ENCODE measurements at regions not wholly inside any gene's neighbourhood (a gene's known extent, or its start where the extent isn't known, plus 50 kb on each side); places are given as distances from the start of the nearest gene placed in this dataset.

- no peak overlapping the region for H2AFZ ChIP-seq (ENCODE audit: low read length)
- POLR2A ChIA-PET, result no interaction called here
- in situ Hi-C loops (cut with HindIII; ENCODE audit: extremely low pct_ligation_motif_present, low pct_unique_long_range_greater_than_20kb), result no loop called here
- no peak overlapping the region for H3K9ac ChIP-seq (ENCODE audit: insufficient read depth, low read depth, low read length)
- ATAC-seq (no peak), DNase-seq (ENCODE audit: low spot score) (no peak), FAIRE-seq (no peak)
- H3K36me3 ChIP-seq (replicated peaks in 1 of 2; ENCODE audit: control insufficient read depth in 1 of 2, insufficient read depth in 2 of 2, low read length in 2 of 2), result no peaks in the 10 kb centered on the region
- no peak for TF ChIP-seq ZNF761 (CRISPR knock-in tag; conservative IDR thresholded peaks at IDR 0.05)
- no peak for TF ChIP-seq PCBP1 (IDR thresholded peaks at IDR 0.05; ENCODE audit: borderline replicate concordance, low read depth, low read length)
- TF ChIP-seq SATB2 (CRISPR knock-in tag; IDR thresholded peaks at IDR 0.05), result no peak
- TF ChIP-seq ZBTB34 (CRISPR knock-in tag; IDR thresholded peaks at IDR 0.05), result no peak
- no peak for TF ChIP-seq SOX13 (IDR thresholded peaks at IDR 0.05)
- TF ChIP-seq SOX13 (CRISPR knock-in tag; conservative IDR thresholded peaks at IDR 0.05 in 1 of 2, IDR thresholded peaks at IDR 0.05 in 1 of 2), result no peak
- no peak for TF ChIP-seq SRY (CRISPR knock-in tag; IDR thresholded peaks at IDR 0.05)
- TF ChIP-seq, protein P1, sequence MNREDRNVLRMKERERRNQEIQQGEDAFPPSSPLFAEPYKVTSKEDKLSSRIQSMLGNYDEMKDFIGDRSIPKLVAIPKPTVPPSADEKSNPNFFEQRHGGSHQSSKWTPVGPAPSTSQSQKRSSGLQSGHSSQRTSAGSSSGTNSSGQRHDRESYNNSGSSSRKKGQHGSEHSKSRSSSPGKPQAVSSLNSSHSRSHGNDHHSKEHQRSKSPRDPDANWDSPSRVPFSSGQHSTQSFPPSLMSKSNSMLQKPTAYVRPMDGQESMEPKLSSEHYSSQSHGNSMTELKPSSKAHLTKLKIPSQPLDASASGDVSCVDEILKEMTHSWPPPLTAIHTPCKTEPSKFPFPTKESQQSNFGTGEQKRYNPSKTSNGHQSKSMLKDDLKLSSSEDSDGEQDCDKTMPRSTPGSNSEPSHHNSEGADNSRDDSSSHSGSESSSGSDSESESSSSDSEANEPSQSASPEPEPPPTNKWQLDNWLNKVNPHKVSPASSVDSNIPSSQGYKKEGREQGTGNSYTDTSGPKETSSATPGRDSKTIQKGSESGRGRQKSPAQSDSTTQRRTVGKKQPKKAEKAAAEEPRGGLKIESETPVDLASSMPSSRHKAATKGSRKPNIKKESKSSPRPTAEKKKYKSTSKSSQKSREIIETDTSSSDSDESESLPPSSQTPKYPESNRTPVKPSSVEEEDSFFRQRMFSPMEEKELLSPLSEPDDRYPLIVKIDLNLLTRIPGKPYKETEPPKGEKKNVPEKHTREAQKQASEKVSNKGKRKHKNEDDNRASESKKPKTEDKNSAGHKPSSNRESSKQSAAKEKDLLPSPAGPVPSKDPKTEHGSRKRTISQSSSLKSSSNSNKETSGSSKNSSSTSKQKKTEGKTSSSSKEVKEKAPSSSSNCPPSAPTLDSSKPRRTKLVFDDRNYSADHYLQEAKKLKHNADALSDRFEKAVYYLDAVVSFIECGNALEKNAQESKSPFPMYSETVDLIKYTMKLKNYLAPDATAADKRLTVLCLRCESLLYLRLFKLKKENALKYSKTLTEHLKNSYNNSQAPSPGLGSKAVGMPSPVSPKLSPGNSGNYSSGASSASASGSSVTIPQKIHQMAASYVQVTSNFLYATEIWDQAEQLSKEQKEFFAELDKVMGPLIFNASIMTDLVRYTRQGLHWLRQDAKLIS (CRISPR knock-in tag; IDR thresholded peaks at IDR 0.05), result no peak
- TF ChIP-seq FOXJ3 (CRISPR knock-in tag; IDR thresholded peaks at IDR 0.05; ENCODE audit: borderline replicate concordance), result no peak
- no peak for TF ChIP-seq KLF9 (CRISPR knock-in tag; IDR thresholded peaks at IDR 0.05; ENCODE audit: low read depth)
- TF ChIP-seq RFXANK (CRISPR knock-in tag; IDR thresholded peaks at IDR 0.05), result no peak
- TF ChIP-seq HMG20A (CRISPR knock-in tag; IDR thresholded peaks at IDR 0.05; ENCODE audit: borderline replicate concordance), result no peak
- no peak for TF ChIP-seq IRF1 (CRISPR knock-in tag; IDR thresholded peaks at IDR 0.05; ENCODE audit: low read depth)
- no peak for TF ChIP-seq ZBTB38 (CRISPR knock-in tag; IDR thresholded peaks at IDR 0.05)
- H3K27ac ChIP-seq (ENCODE audit: extremely low read length, insufficient read depth, low read length), result no peak overlapping the region
- no peaks in the 10 kb centered on the region for H4K20me1 ChIP-seq (ENCODE audit: insufficient read depth, low read length)
- H3K79me2 ChIP-seq (ENCODE audit: insufficient read depth, low read length), result no peaks in the 10 kb centered on the region
- H3K27me3 ChIP-seq (ENCODE audit: control insufficient read depth in 1 of 2, insufficient read depth in 2 of 2, low read length in 2 of 2), result no peaks in the 10 kb centered on the region
- H3K4me1 ChIP-seq (ENCODE audit: insufficient read depth, low read length), result peaks cover 41% of the 10 kb centered on the region
- H3K4me3 ChIP-seq (replicated peaks in 1 of 3; ENCODE audit: insufficient read depth in 1 of 3, low read depth in 2 of 3, low read length in 3 of 3), result no peak overlapping the region
- peaks cover 14% of the 10 kb centered on the region for H3K9me3 ChIP-seq (ENCODE audit: low read length)
- intact Hi-C loops (cut with micrococcal nuclease; ENCODE audit: unreplicated experiment), result no loop called here
- CTCF ChIA-PET (ENCODE audit: low intra/inter-chr PET ratio, low total read pairs), result no interaction called here
- H3K4me2 ChIP-seq (ENCODE audit: low read depth, low read length), result no peak overlapping the region
- BruUV-seq (replicated peaks), result no TSS peak
Observed at GRCh38 chr5:158466191-158466590, 607.2 kb upstream of the CLINT1 start.
